HEK293 (cell line): ENCODE measurements at regions not wholly inside any gene's neighbourhood (a gene's known extent, or its start where the extent isn't known, plus 50 kb on each side); places are given as distances from the start of the nearest gene placed in this dataset.

Experiments used
- CTCF ChIP-seq: fragments of 450-650 bp; formaldehyde crosslinking; IDR thresholded peaks from 2 replicates; pipeline ENCODE4 v1.5.1; 2016; ENCODE audit warnings: missing biosample characterization, missing genetic modification characterization
- GLI2 ChIP-seq: fragments of 450-650 bp; formaldehyde crosslinking; IDR thresholded peaks from 2 replicates; pipeline ENCODE4; 2017; ENCODE audit warnings: missing biosample characterization, missing genetic modification characterization, low read depth, borderline replicate concordance
- GLIS2 ChIP-seq: fragments of 450-650 bp; formaldehyde crosslinking; IDR thresholded peaks from 2 replicates; pipeline ENCODE4 v1.5.1; 2016; ENCODE audit warnings: missing biosample characterization, missing genetic modification characterization
- OSR2 ChIP-seq: fragments of 450-650 bp; formaldehyde crosslinking; IDR thresholded peaks from 2 replicates; pipeline ENCODE4 v1.5.1; 2016; ENCODE audit warnings: missing biosample characterization, missing genetic modification characterization
- PBX3 ChIP-seq: sonication (generic); formaldehyde crosslinking; IDR thresholded peaks from 2 replicates; pipeline ENCODE4 v1.8.1; 2022; ENCODE audit warnings: mild to moderate bottlenecking, moderate library complexity, missing genetic modification reagents
- PRDM10 ChIP-seq: fragments of 450-650 bp; formaldehyde crosslinking; IDR thresholded peaks from 2 replicates; pipeline ENCODE4 v1.5.1; 2016; ENCODE audit warnings: missing biosample characterization, missing genetic modification characterization
- PRDM6 ChIP-seq: fragments of 450-650 bp; formaldehyde crosslinking; IDR thresholded peaks from 2 replicates; pipeline ENCODE4 v1.5.1; 2017; ENCODE audit warnings: missing biosample characterization, missing genetic modification characterization
- SCRT1 ChIP-seq: fragments of 450-650 bp; formaldehyde crosslinking; IDR thresholded peaks from 2 replicates; pipeline ENCODE4 v1.5.1; 2016; ENCODE audit warnings: missing biosample characterization, missing genetic modification characterization, borderline replicate concordance
- ZBTB10 ChIP-seq: fragments of 450-650 bp; formaldehyde crosslinking; IDR thresholded peaks from 2 replicates; pipeline ENCODE4 v1.5.1; 2016; ENCODE audit warnings: missing biosample characterization, missing genetic modification characterization
- ZBTB26 ChIP-seq: fragments of 450-650 bp; formaldehyde crosslinking; optimal IDR thresholded peaks from 2 replicates; pipeline ENCODE3; 2016; ENCODE audit warnings: missing biosample characterization, mild to moderate bottlenecking, missing genetic modification characterization
- ZBTB44 ChIP-seq: fragments of 450-650 bp; IDR thresholded peaks from 2 replicates; pipeline ENCODE4 v1.5.1; 2018; ENCODE audit warnings: missing biosample characterization, mild to moderate bottlenecking, missing genetic modification characterization
- ZNF112 ChIP-seq: fragments of 450-650 bp; formaldehyde crosslinking; IDR thresholded peaks from 2 replicates; pipeline ENCODE4 v1.5.0; 2017; ENCODE audit warnings: missing biosample characterization, missing genetic modification characterization
- ZNF18 ChIP-seq: fragments of 450-650 bp; formaldehyde crosslinking; IDR thresholded peaks from 2 replicates; pipeline ENCODE4 v1.5.1; 2016; ENCODE audit warnings: missing biosample characterization, missing genetic modification characterization
- ZNF404 ChIP-seq: fragments of 450-650 bp; formaldehyde crosslinking; IDR thresholded peaks from 2 replicates; pipeline ENCODE4 v1.5.1; 2017; ENCODE audit warnings: missing biosample characterization, missing genetic modification characterization
- ZNF514 ChIP-seq: fragments of 450-650 bp; formaldehyde crosslinking; IDR thresholded peaks from 2 replicates; pipeline ENCODE4 v1.5.1; 2016; ENCODE audit warnings: missing biosample characterization, missing genetic modification characterization
- ZNF558 ChIP-seq: fragments of 450-650 bp; formaldehyde crosslinking; IDR thresholded peaks from 2 replicates; pipeline ENCODE4 v1.5.1; 2016; ENCODE audit warnings: missing biosample characterization, missing genetic modification characterization
- ZNF561 ChIP-seq: fragments of 450-650 bp; IDR thresholded peaks from 2 replicates; pipeline ENCODE4 v1.5.1; 2018; ENCODE audit warnings: missing biosample characterization, missing genetic modification characterization, borderline replicate concordance
- ZSCAN23 ChIP-seq: fragments of 450-650 bp; formaldehyde crosslinking; IDR thresholded peaks from 2 replicates; pipeline ENCODE4 v1.5.1; 2016; ENCODE audit warnings: missing biosample characterization, missing genetic modification characterization

GRCh38 chr10:8225187-8225586, 170.7 kb downstream of the GATA3 start (continued):
- peak; percentile 51; the same call in 1 of the 2 replicates for TF ChIP-seq CTCF
- TF ChIP-seq ZNF18 (tag by site-specific recombination) = 0 out of 2 replicates have a peak, but pooled peaks have one; percentile 12
- peak; percentile 78 for TF ChIP-seq OSR2 (tag by site-specific recombination)
- TF ChIP-seq ZBTB10 (tag by site-specific recombination) = no peak
- TF ChIP-seq ZNF558 (tag by site-specific recombination) = no peak
- TF ChIP-seq ZNF514 = no peak
- TF ChIP-seq ZBTB26 (tag by site-specific recombination) = no peak
- peak; percentile 89 for TF ChIP-seq ZBTB44
- no peak for TF ChIP-seq SCRT1 (tag by site-specific recombination)
- peak; percentile 43; the same call in 1 of the 2 replicates for TF ChIP-seq PRDM10 (tag by site-specific recombination)
- TF ChIP-seq PRDM6 (tag by site-specific recombination) = 0 out of 2 replicates have a peak, but pooled peaks have one; percentile 37
- TF ChIP-seq ZNF561 (tag by site-specific recombination) = no peak
- no peak for TF ChIP-seq ZNF112 (tag by site-specific recombination)
- TF ChIP-seq PBX3 (CRISPR knock-in tag) = no peak
- TF ChIP-seq GLIS2 (tag by site-specific recombination) = no peak
- no peak for TF ChIP-seq ZNF404 (tag by site-specific recombination)
- no peak for TF ChIP-seq GLI2 (tag by site-specific recombination)
- TF ChIP-seq ZSCAN23 (tag by site-specific recombination) = no peak
